ENCODE measurements at regions not wholly inside any gene's neighbourhood (a gene's known extent, or its start where the extent isn't known, plus 50 kb on each side); places are given as distances from the start of the nearest gene placed in this dataset.

DNA sequence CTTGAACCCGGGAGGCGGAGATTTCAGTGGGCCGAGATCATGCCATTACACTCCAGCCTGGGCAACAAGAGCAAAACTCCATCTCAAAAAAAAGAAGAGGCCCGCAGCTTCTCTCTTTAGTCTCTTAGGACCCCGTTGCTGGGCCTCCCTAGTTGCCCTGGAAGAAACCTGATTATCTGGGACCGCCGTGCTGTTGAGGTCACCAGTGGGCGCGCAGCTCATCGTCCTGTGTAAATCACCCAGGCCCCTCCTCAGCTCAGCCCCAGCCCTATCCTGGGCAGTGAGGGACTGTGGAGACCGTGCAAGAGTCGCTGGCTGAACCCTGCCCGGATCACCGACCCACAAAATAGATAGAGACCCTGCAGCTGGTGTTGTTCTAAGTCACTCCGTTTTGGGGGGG lies 85.0 kb downstream of the UNCX start:
- TF ChIP-seq, protein P1, sequence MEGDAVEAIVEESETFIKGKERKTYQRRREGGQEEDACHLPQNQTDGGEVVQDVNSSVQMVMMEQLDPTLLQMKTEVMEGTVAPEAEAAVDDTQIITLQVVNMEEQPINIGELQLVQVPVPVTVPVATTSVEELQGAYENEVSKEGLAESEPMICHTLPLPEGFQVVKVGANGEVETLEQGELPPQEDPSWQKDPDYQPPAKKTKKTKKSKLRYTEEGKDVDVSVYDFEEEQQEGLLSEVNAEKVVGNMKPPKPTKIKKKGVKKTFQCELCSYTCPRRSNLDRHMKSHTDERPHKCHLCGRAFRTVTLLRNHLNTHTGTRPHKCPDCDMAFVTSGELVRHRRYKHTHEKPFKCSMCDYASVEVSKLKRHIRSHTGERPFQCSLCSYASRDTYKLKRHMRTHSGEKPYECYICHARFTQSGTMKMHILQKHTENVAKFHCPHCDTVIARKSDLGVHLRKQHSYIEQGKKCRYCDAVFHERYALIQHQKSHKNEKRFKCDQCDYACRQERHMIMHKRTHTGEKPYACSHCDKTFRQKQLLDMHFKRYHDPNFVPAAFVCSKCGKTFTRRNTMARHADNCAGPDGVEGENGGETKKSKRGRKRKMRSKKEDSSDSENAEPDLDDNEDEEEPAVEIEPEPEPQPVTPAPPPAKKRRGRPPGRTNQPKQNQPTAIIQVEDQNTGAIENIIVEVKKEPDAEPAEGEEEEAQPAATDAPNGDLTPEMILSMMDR (conservative IDR thresholded peaks at IDR 0.05): no peak
- no peak overlapping the region for H3K27ac ChIP-seq

DNA sequence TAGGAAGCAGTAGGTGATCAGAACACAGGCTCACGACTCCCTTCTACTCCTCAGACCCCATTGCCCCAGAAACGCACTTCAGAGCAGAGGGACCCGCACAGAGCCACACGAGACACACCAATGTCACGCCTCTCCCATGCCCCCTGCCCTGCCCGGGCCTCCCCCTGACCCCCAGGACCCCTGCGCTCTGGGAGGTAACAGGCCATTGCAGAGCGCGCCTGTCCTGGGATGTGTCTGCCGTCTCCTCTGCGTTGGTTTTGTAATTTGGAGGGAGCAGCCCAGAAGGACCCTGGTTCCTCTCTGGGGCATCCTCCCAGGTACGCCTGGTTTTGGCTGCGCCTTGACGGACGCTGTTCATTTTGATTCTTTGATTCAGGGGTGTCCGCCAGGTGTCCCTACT lies 85.4 kb downstream of the UNCX start:
- no peak overlapping the region for H3K27ac ChIP-seq
- TF ChIP-seq, protein P1 (conservative IDR thresholded peaks at IDR 0.05): no peak

DNA sequence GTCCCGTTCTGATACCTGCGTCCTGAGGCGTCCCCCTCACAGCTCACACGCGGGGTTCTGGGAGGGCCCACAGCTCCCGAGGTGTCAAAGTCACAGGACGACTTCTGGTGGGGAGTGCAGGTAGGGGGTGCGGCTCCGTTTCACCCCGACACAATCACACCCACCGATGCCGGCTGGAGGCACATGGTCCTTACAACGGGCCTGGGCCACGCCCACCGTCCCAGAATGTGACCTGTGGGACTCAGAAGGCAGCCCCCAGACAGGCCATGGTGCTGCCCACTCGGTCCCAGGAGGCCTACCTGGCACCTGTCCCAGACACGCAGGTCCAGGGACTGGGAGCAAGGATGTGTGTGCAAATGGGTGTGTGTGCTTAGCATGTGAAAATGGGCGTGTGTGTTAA lies 86.0 kb downstream of the UNCX start:
- H3K27ac ChIP-seq: no peak overlapping the region
- TF ChIP-seq, protein P1 (conservative IDR thresholded peaks at IDR 0.05): no peak

DNA sequence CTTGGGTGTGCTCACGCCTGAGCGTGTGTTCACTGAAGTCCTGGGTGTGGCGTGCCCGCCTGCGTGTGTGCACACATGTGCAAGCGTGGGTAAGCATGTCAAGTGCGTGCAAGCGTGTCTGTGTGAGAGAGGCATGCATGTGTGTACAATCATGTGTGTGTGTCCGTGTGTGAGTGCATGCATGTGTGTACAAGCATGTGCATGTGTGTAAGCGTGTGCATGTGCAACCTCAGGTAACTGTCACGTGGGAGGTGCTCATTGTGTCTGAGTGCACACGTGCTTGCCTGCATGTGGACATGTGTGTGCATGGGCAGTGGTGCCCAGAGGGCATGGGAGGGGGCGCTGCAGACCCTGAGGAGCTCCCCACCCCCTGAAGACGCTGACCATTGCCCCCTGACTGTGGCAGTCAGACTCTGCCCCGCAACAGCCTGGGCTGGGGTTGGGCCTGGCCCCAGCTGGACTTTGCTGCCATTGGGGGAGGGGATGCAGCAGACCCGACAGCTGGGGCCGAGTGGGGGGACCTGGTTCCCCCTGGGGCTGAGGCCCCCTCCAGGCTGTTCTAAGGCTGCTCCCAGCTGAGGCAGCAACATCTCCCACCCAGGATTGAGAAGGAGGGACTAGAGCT lies 88.1 kb downstream of the UNCX start:
- H3K27ac ChIP-seq: no peak overlapping the region
- TF ChIP-seq, protein P1 (conservative IDR thresholded peaks at IDR 0.05): no peak

DNA sequence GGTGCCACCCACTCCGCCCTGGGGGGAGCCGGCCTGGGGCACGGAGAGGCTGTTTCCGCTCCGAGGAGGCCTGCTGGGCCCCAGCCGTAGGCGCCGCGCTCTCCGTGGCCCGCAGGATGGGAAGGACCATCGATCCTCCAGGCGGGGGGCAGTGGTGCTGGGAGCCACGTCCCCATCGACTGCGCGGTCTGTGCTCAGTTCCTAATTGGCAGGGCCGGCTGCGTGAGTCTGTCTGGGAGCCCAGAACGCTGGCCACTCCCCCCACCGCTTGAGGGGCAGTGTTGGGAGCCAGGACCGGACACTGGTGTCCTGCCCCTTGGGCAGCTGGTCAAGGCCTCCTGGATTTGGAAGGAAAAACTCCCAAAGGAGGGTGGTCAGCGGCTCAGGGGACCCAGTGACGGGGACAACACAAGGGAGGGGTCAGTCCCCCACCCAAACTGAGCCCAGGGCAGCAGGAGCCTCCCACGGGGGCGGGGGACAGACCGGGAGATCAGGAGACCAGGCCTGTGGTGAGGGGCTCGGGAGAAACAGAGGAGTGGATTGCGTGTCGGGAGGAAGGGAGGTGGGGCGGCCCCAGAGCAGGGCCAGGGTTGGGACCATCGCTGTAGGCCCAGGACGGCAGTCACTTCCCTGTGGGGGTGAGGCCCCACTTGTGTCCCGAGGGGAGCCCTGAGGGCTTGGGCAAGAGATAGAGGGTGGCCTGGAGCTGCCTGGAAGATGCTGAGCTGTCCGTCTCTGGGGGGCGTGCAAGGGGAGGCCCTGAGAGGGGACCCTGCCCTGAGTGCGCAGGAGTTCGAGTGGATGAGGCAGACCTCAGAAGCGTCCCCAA lies 89.0 kb downstream of the UNCX start:
- H3K27ac ChIP-seq: no peak overlapping the region
- TF ChIP-seq, protein P1 (conservative IDR thresholded peaks at IDR 0.05): no peak

DNA sequence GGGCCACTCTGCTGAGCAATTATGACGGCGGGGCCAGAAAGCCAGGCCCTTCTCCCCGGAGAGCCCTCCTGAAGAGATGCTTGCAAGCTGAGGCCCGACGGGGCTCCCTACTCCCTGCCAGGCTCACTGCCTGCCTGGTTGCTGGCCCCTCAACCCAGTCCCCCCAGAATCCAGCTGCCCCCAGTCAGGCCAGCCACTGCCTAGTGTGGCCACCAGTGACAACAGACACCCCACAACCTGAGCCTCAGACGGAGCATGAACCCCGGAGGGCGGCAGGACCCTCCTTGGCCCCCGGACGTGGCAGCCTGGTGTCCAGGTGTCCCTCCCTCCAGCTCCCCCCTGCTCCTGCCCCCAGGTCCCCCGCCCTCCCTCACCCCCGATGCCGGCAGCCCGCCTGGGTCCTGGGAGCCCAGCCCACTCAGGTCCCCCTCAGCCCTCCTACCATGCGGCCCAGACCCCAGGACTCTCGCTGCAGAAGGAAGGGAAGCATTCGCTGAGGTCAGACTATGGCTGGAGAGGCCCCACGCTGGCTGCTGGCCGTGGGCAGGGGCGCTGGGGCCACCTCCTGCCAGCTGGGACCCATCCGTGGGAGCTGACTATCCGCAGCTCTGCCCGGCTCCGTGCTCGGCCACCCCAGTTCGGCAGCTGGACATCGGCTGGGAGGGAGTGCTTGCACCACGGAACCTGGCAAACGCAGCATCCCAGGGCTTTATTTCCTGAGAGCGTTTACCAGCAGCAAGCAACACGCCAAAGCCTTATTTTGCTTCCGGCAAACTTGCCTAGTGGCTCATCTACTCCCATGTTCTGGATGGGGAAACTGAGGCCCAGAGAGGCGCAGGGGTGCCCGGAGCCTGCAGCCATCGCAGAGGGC lies 89.8 kb downstream of the UNCX start:
- H3K27ac ChIP-seq: no peak overlapping the region
- TF ChIP-seq, protein P1 (conservative IDR thresholded peaks at IDR 0.05): no peak
